ENCODE measurements at regions not wholly inside any gene's neighbourhood (a gene's known extent, or its start where the extent isn't known, plus 50 kb on each side); places are given as distances from the start of the nearest gene placed in this dataset.

GRCh38 chr3:76842216-76842615 is 197.7 kb upstream of the ROBO2 start:
- H3K27me3 Mint-ChIP-seq (ENCODE audit: unreplicated experiment) = peaks cover 2% of the 10 kb centered on the region
- no peak overlapping the region for H3K4me3 Mint-ChIP-seq (ENCODE audit: unreplicated experiment)
- TF ChIP-seq CTCF (IDR thresholded peaks at IDR 0.05; ENCODE audit: unreplicated experiment) = no peak
- H3K27ac Mint-ChIP-seq (ENCODE audit: unreplicated experiment) = no peak overlapping the region
- H3K4me1 Mint-ChIP-seq (ENCODE audit: unreplicated experiment) = no peaks in the 10 kb centered on the region
- H3K36me3 Mint-ChIP-seq (ENCODE audit: low read depth, unreplicated experiment) = no peaks in the 10 kb centered on the region
- no peak for DNase-seq (ENCODE audit: low spot score)
- no peaks in the 10 kb centered on the region for H3K9me3 Mint-ChIP-seq (ENCODE audit: unreplicated experiment)

GRCh38 chr3:76855451-76855850 is 184.4 kb upstream of the ROBO2 start:
- Mint-ChIP-seq H3K4me1 (ENCODE audit: unreplicated experiment) (no peaks in the 10 kb centered on the region), H3K27ac (ENCODE audit: unreplicated experiment) (no peak overlapping the region), H3K27me3 (ENCODE audit: unreplicated experiment) (no peaks in the 10 kb centered on the region), H3K9me3 (ENCODE audit: unreplicated experiment) (no peaks in the 10 kb centered on the region), H3K36me3 (ENCODE audit: low read depth, unreplicated experiment) (no peaks in the 10 kb centered on the region), H3K4me3 (ENCODE audit: unreplicated experiment) (no peak overlapping the region)
- no peak for DNase-seq (ENCODE audit: low spot score)
- TF ChIP-seq CTCF (IDR thresholded peaks at IDR 0.05; ENCODE audit: unreplicated experiment) = no peak

- TF ChIP-seq CTCF (IDR thresholded peaks at IDR 0.05; ENCODE audit: unreplicated experiment) = no peak
- DNase-seq (ENCODE audit: low spot score) = no peak
- no peaks in the 10 kb centered on the region for H3K36me3 Mint-ChIP-seq (ENCODE audit: low read depth, unreplicated experiment)
- no peaks in the 10 kb centered on the region for H3K27me3 Mint-ChIP-seq (ENCODE audit: unreplicated experiment)
- H3K27ac Mint-ChIP-seq (ENCODE audit: unreplicated experiment) = no peak overlapping the region
- no peak overlapping the region for H3K4me3 Mint-ChIP-seq (ENCODE audit: unreplicated experiment)
- H3K4me1 Mint-ChIP-seq (ENCODE audit: unreplicated experiment) = peaks cover 2% of the 10 kb centered on the region
- H3K9me3 Mint-ChIP-seq (ENCODE audit: unreplicated experiment) = no peaks in the 10 kb centered on the region
These were observed 180.3 kb upstream of the ROBO2 start for GRCh38 chr3:76859596-76859995.

GRCh38 chr3:76864355-76864754 is 175.5 kb upstream of the ROBO2 start:
- H3K27me3 Mint-ChIP-seq (ENCODE audit: unreplicated experiment) = no peaks in the 10 kb centered on the region
- H3K4me3 Mint-ChIP-seq (ENCODE audit: unreplicated experiment) = no peak overlapping the region
- no peak for TF ChIP-seq CTCF (IDR thresholded peaks at IDR 0.05; ENCODE audit: unreplicated experiment)
- no peaks in the 10 kb centered on the region for H3K9me3 Mint-ChIP-seq (ENCODE audit: unreplicated experiment)
- no peak for DNase-seq (ENCODE audit: low spot score)
- H3K4me1 Mint-ChIP-seq (ENCODE audit: unreplicated experiment) = peaks cover 2% of the 10 kb centered on the region
- no peaks in the 10 kb centered on the region for H3K36me3 Mint-ChIP-seq (ENCODE audit: low read depth, unreplicated experiment)
- H3K27ac Mint-ChIP-seq (ENCODE audit: unreplicated experiment) = no peak overlapping the region

- Mint-ChIP-seq H3K9me3 (ENCODE audit: unreplicated experiment) (no peaks in the 10 kb centered on the region), H3K27me3 (ENCODE audit: unreplicated experiment) (no peaks in the 10 kb centered on the region), H3K36me3 (ENCODE audit: low read depth, unreplicated experiment) (no peaks in the 10 kb centered on the region), H3K27ac (ENCODE audit: unreplicated experiment) (no peak overlapping the region), H3K4me1 (ENCODE audit: unreplicated experiment) (peaks cover 1% of the 10 kb centered on the region), H3K4me3 (ENCODE audit: unreplicated experiment) (no peak overlapping the region)
- DNase-seq (ENCODE audit: low spot score) = no peak
- no peak for TF ChIP-seq CTCF (IDR thresholded peaks at IDR 0.05; ENCODE audit: unreplicated experiment)
These were observed 173.0 kb upstream of the ROBO2 start for GRCh38 chr3:76866729-76867408.

All from endothelial cell (in vitro differentiated cells).